ENCODE measurements at regions not wholly inside any gene's neighbourhood (a gene's known extent, or its start where the extent isn't known, plus 50 kb on each side); places are given as distances from the start of the nearest gene placed in this dataset.

- TF ChIP-seq, protein P1, sequence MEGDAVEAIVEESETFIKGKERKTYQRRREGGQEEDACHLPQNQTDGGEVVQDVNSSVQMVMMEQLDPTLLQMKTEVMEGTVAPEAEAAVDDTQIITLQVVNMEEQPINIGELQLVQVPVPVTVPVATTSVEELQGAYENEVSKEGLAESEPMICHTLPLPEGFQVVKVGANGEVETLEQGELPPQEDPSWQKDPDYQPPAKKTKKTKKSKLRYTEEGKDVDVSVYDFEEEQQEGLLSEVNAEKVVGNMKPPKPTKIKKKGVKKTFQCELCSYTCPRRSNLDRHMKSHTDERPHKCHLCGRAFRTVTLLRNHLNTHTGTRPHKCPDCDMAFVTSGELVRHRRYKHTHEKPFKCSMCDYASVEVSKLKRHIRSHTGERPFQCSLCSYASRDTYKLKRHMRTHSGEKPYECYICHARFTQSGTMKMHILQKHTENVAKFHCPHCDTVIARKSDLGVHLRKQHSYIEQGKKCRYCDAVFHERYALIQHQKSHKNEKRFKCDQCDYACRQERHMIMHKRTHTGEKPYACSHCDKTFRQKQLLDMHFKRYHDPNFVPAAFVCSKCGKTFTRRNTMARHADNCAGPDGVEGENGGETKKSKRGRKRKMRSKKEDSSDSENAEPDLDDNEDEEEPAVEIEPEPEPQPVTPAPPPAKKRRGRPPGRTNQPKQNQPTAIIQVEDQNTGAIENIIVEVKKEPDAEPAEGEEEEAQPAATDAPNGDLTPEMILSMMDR (IDR thresholded peaks at IDR 0.05; ENCODE audit: low read depth, low read length, poor library complexity, severe bottlenecking): no peak
- no peak for TF ChIP-seq EZH2phosphoT487 (IDR thresholded peaks at IDR 0.05; ENCODE audit: borderline replicate concordance, low read length)
Measured at GRCh38 chr3:178465260-178466180, 70.7 kb upstream of the KCNMB2 start.
